OCI-LY7 (cell line): ENCODE measurements at regions not wholly inside any gene's neighbourhood (a gene's known extent, or its start where the extent isn't known, plus 50 kb on each side); places are given as distances from the start of the nearest gene placed in this dataset.

ENCODE experiments used
- BruUV-seq: library from RNA; stranded (reverse); fragments of 400-500 nt; replicated peaks from 2 replicates; lab custom pipeline; 2021; lab: Mats Ljungman, UMichigan
- CTCF ChIA-PET: fragments of 300-600 bp; sonication (Branson Sonifier 250); formaldehyde crosslinking; loops from one replicate; lab custom pipeline; 2022; ENCODE audit warnings: antibody characterized with exemption; ENCODE audit not compliant: unreplicated experiment; lab: Charles Lee
- POLR2A ChIA-PET: fragments of 300-600 bp; sonication (Branson Sonifier 250); formaldehyde crosslinking; loops from one replicate; lab custom pipeline; 2022; ENCODE audit warnings: antibody characterized with exemption; lab: Charles Lee
- DNase-seq: peaks from one replicate; pipeline ENCODE4 v3.0.0-alpha.2; 2015; ENCODE audit warnings: low spot score
- H2AFZ ChIP-seq: fragments of 200-600 bp; sonication (generic), shearing (Covaris generic); 2 replicates; pipeline ENCODE4 v1.6.1; 2014; ENCODE audit warnings: mild to moderate bottlenecking, antibody characterized with exemption, low read length, moderate library complexity
- H3K27ac ChIP-seq: fragments of 200-600 bp; sonication (generic); 2 replicates; pipeline ENCODE4 v1.5.1; 2014; ENCODE audit warnings: mixed run types, low read depth, mild to moderate bottlenecking, moderate library complexity, low read length, inconsistent platforms; ENCODE audit not compliant: poor library complexity, severe bottlenecking
- H3K36me3 ChIP-seq: fragments of 200-600 bp; sonication (generic); 2 replicates; pipeline ENCODE4 v1.6.1; 2014; ENCODE audit warnings: mild to moderate bottlenecking, antibody characterized with exemption, low read length, moderate library complexity, mixed read lengths; ENCODE audit not compliant: insufficient read depth
- H3K4me1 ChIP-seq: fragments of 200-600 bp; sonication (generic); 2 replicates; pipeline ENCODE4 v1.5.1; 2014; ENCODE audit warnings: mild to moderate bottlenecking, low read length; ENCODE audit not compliant: insufficient read depth, poor library complexity, severe bottlenecking
- H3K4me2 ChIP-seq: fragments of 200-600 bp; sonication (generic); 2 replicates; pipeline ENCODE4 v1.6.1; 2014; ENCODE audit warnings: mild to moderate bottlenecking, low read length
- H3K4me3 ChIP-seq: fragments of 200-600 bp; sonication (generic); 2 replicates; pipeline ENCODE4 v1.5.1; 2014; ENCODE audit warnings: mild to moderate bottlenecking, low read depth, low read length; ENCODE audit not compliant: poor library complexity, severe bottlenecking
- H3K79me2 ChIP-seq: fragments of 200-600 bp; sonication (generic); 2 replicates; pipeline ENCODE4 v1.6.1; 2016; ENCODE audit warnings: low read depth, mild to moderate bottlenecking, low read length, moderate library complexity, mixed read lengths; ENCODE audit not compliant: insufficient read depth
- H3K9me2 ChIP-seq: fragments of 200-600 bp; sonication (generic); 2 replicates; pipeline ENCODE4 v1.6.1; 2016; ENCODE audit warnings: mild to moderate bottlenecking, low read length, mixed read lengths; ENCODE audit not compliant: insufficient read depth
- H3K9me3 ChIP-seq: fragments of 200-600 bp; sonication (generic); 2 replicates; pipeline ENCODE4 v1.6.1; 2014; ENCODE audit warnings: mild to moderate bottlenecking, mixed run types, low read length, mixed read lengths
- H4K20me1 ChIP-seq: fragments of 200-600 bp; sonication (generic); 2 replicates; pipeline ENCODE4 v1.6.1; 2014; ENCODE audit warnings: mild to moderate bottlenecking, antibody characterized with exemption, low read length, moderate library complexity, mixed read lengths; ENCODE audit not compliant: insufficient read depth
- CTCF ChIP-seq: fragments of 200-600 bp; sonication (generic); conservative IDR thresholded peaks from 2 replicates; pipeline ENCODE4 v1.5.1; 2014; ENCODE audit warnings: mild to moderate bottlenecking, antibody characterized with exemption, low read length, moderate library complexity, mixed read lengths
- EZH2phosphoT487 ChIP-seq: fragments of 200-600 bp; sonication (generic); IDR thresholded peaks from 2 replicates; pipeline ENCODE4 v1.6.1; 2018; ENCODE audit warnings: low read depth, borderline replicate concordance, mild to moderate bottlenecking, mixed run types, antibody characterized with exemption, low read length, moderate library complexity, mixed read lengths
- intact Hi-C: fragments of 100-400 bp; cut with micrococcal nuclease; formaldehyde crosslinking; loops from one replicate; pipeline ENCODE4 v1.10.0; 2022; ENCODE audit not compliant: unreplicated experiment

DNA sequence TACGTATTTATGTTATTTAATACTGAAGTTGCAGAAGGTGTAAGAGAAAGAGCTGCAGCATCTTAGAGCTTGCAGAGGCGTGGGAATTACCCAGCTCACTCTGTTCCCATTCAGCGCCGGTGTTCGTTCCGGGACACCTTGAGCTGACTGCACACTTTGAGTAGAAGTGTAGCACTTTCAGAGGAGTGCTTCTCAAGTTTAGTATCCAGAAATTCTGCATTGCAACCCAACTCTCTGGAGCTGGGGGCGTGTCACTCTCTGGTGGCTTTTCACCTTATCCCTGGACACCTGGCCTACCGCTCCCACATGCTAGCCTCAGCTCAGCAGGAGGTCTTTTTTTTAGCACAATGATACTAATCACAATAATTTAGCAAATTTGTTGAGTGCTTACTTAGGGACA, 66.4 kb upstream of the SHH start:
- no peak for DNase-seq
- H4K20me1 ChIP-seq, result no peaks in the 10 kb centered on the region
- H3K9me3 ChIP-seq, result no peaks in the 10 kb centered on the region
- H3K4me3 ChIP-seq, result no peak overlapping the region
- intact Hi-C loops, result no loop called here
- CTCF ChIA-PET, result no interaction called here
- no peak overlapping the region for H3K4me2 ChIP-seq
- no TSS peak for BruUV-seq
- POLR2A ChIA-PET, result interaction anchor here (1.3 kb wide), 1 partner anchor 11 kb away, joined by 3 read pairs; no protein-coding TSS in a partner anchor
- no peak overlapping the region for H3K27ac ChIP-seq
- H2AFZ ChIP-seq, result no peak overlapping the region
- H3K9me2 ChIP-seq, result no peaks in the 10 kb centered on the region
- TF ChIP-seq EZH2phosphoT487 (no peak), CTCF (no peak)
- no peaks in the 10 kb centered on the region for H3K4me1 ChIP-seq
- H3K79me2 ChIP-seq, result no peaks in the 10 kb centered on the region
- no peaks in the 10 kb centered on the region for H3K36me3 ChIP-seq

DNA sequence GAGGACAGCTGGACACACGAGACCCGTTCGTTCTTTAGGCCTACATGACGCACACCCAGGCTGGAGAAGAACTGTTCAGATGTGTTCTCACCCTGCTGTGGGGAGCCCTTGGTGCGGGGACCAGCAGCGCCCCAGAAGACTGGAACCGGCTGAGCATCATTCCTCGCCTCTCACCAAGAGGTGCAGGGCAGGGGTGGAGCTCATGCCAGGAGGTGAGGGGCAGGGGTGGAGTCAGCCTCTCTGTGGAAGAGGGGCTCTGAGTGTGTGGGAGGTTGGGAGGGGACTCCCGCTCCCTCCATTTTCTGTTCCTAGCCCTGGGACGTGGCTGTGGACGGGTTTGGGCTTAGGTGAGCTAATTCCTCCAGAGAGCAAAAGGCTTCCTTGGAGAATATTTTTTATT, 66.0 kb upstream of the SHH start:
- intact Hi-C loops, result no loop called here
- H3K79me2 ChIP-seq, result no peaks in the 10 kb centered on the region
- H4K20me1 ChIP-seq, result no peaks in the 10 kb centered on the region
- no peak overlapping the region for H3K4me2 ChIP-seq
- POLR2A ChIA-PET, result no interaction called here
- H3K9me2 ChIP-seq, result no peaks in the 10 kb centered on the region
- no peak for DNase-seq
- CTCF ChIA-PET, result no interaction called here
- no peaks in the 10 kb centered on the region for H3K9me3 ChIP-seq
- no peak overlapping the region for H2AFZ ChIP-seq
- H3K36me3 ChIP-seq, result no peaks in the 10 kb centered on the region
- BruUV-seq, result no TSS peak
- TF ChIP-seq EZH2phosphoT487, result no peak
- no peak for TF ChIP-seq CTCF
- no peak overlapping the region for H3K4me3 ChIP-seq
- no peaks in the 10 kb centered on the region for H3K4me1 ChIP-seq
- H3K27ac ChIP-seq, result no peak overlapping the region

DNA sequence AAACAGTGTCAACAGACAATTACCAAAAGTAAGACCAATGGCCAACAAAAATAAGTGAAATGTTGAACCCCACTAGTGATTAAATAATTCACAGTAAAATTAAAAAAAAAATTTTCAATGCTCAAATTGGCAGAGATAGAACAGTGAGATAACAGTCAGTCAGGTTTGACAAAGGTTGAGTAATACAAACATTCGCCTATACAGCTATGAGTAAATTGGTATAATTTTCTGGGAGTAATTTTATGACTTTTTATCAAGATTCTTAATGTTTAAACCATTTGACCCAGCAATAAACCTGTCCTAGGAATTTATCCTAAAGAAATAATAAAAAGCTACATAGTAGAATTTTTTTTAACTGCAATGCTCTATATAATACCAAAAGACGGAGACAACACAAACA, 64.9 kb upstream of the SHH start:
- Histone ChIP-seq H3K79me2 (no peaks in the 10 kb centered on the region), H2AFZ (no peak overlapping the region), H3K9me3 (no peaks in the 10 kb centered on the region), H3K27ac (no peak overlapping the region), H3K9me2 (no peaks in the 10 kb centered on the region), H3K4me1 (no peaks in the 10 kb centered on the region), H3K4me3 (no peak overlapping the region), H4K20me1 (no peaks in the 10 kb centered on the region), H3K36me3 (no peaks in the 10 kb centered on the region), H3K4me2 (no peak overlapping the region)
- BruUV-seq, result no TSS peak
- ChIA-PET POLR2A (no interaction called here), CTCF (no interaction called here)
- no peak for DNase-seq
- TF ChIP-seq EZH2phosphoT487 (no peak), CTCF (no peak)
- intact Hi-C loops, result no loop called here
